ENCODE measurements at regions not wholly inside any gene's neighbourhood (a gene's known extent, or its start where the extent isn't known, plus 50 kb on each side); places are given as distances from the start of the nearest gene placed in this dataset.

GRCh38 chr3:147049305-147049704, 357.0 kb downstream of the ZIC4 start:
- no peak for TF ChIP-seq SIN3A (IDR thresholded peaks at IDR 0.05; ENCODE audit: borderline replicate concordance, insufficient read depth, low read depth, low read length)
- no peak for TF ChIP-seq CTCF (IDR thresholded peaks at IDR 0.05)
- no peak for TF ChIP-seq POLR2AphosphoS5 (IDR thresholded peaks at IDR 0.05; ENCODE audit: low read depth, low read length)
- no peak for TF ChIP-seq REST (IDR thresholded peaks at IDR 0.05; ENCODE audit: insufficient read depth in 1 of 2, low read depth in 2 of 2, low read length in 1 of 2)
- TF ChIP-seq TCF7L2 (IDR thresholded peaks at IDR 0.05; ENCODE audit: low read depth, low read length), result no peak
